ENCODE measurements at regions not wholly inside any gene's neighbourhood (a gene's known extent, or its start where the extent isn't known, plus 50 kb on each side); places are given as distances from the start of the nearest gene placed in this dataset.

- H4K20me1 ChIP-seq (ENCODE audit: insufficient read depth) = no peaks in the 10 kb centered on the region
- H3K9me3 ChIP-seq (ENCODE audit: low read length) = no peaks in the 10 kb centered on the region
- no peak overlapping the region for H3K9ac ChIP-seq (ENCODE audit: low read length)
- H3F3A ChIP-seq (ENCODE audit: insufficient read depth, low read length, poor library complexity, severe bottlenecking) = no peaks in the 10 kb centered on the region
- H3K27ac ChIP-seq (ENCODE audit: low read length) = no peak overlapping the region
- H3K4me3 ChIP-seq (ENCODE audit: low read length) = no peak overlapping the region
- no peak overlapping the region for H3K4me2 ChIP-seq (ENCODE audit: low read length)
- no peaks in the 10 kb centered on the region for H3K36me3 ChIP-seq (ENCODE audit: insufficient read depth, low read length)
- TF ChIP-seq CTCF (IDR thresholded peaks at IDR 0.05; ENCODE audit: poor library complexity, severe bottlenecking) (no peak), REST (IDR thresholded peaks at IDR 0.05; ENCODE audit: borderline replicate concordance) (no peak), EP300 (conservative IDR thresholded peaks at IDR 0.05; ENCODE audit: poor library complexity, severe bottlenecking) (no peak), SMC3 (conservative IDR thresholded peaks at IDR 0.05; ENCODE audit: poor library complexity) (no peak), MXI1 (conservative IDR thresholded peaks at IDR 0.05; ENCODE audit: poor library complexity, severe bottlenecking) (no peak), EZH2 (IDR thresholded peaks at IDR 0.05; ENCODE audit: borderline replicate concordance, insufficient read depth, low read length, poor library complexity, severe bottlenecking) (no peak), TAF1 (IDR thresholded peaks at IDR 0.05; ENCODE audit: low read depth) (no peak), RAD21 (conservative IDR thresholded peaks at IDR 0.05) (no peak), POLR2AphosphoS5 (IDR thresholded peaks at IDR 0.05) (no peak)
- no peaks in the 10 kb centered on the region for H3K27me3 ChIP-seq (ENCODE audit: insufficient read depth, low read depth, low read length)
- no peaks in the 10 kb centered on the region for H3K79me2 ChIP-seq (replicated peaks; ENCODE audit: insufficient read depth, low read length)
- no peak overlapping the region for H2AFZ ChIP-seq (ENCODE audit: low read depth, low read length)
- no peaks in the 10 kb centered on the region for H3K9me2 ChIP-seq (ENCODE audit: insufficient read depth, low read length)
Observed at GRCh38 chr12:42834062-42834461, 244.5 kb upstream of the PRICKLE1 start.

GRCh38 chr12:42828836-42829235, 239.3 kb upstream of the PRICKLE1 start:
- no peak overlapping the region for H3K27ac ChIP-seq (ENCODE audit: low read length)
- no peaks in the 10 kb centered on the region for H3K27me3 ChIP-seq (ENCODE audit: insufficient read depth, low read depth, low read length)
- H3K9me2 ChIP-seq (ENCODE audit: insufficient read depth, low read length) = no peaks in the 10 kb centered on the region
- H3K4me3 ChIP-seq (ENCODE audit: low read length) = no peak overlapping the region
- no peaks in the 10 kb centered on the region for H3F3A ChIP-seq (ENCODE audit: insufficient read depth, low read length, poor library complexity, severe bottlenecking)
- H3K79me2 ChIP-seq (replicated peaks; ENCODE audit: insufficient read depth, low read length) = no peaks in the 10 kb centered on the region
- no peaks in the 10 kb centered on the region for H3K36me3 ChIP-seq (ENCODE audit: insufficient read depth, low read length)
- TF ChIP-seq SMC3 (conservative IDR thresholded peaks at IDR 0.05; ENCODE audit: poor library complexity) (no peak), TAF1 (IDR thresholded peaks at IDR 0.05; ENCODE audit: low read depth) (no peak), RAD21 (conservative IDR thresholded peaks at IDR 0.05) (no peak), REST (IDR thresholded peaks at IDR 0.05; ENCODE audit: borderline replicate concordance) (no peak), CTCF (IDR thresholded peaks at IDR 0.05; ENCODE audit: poor library complexity, severe bottlenecking) (no peak), EP300 (conservative IDR thresholded peaks at IDR 0.05; ENCODE audit: poor library complexity, severe bottlenecking) (no peak), POLR2AphosphoS5 (IDR thresholded peaks at IDR 0.05) (no peak), MXI1 (conservative IDR thresholded peaks at IDR 0.05; ENCODE audit: poor library complexity, severe bottlenecking) (no peak), EZH2 (IDR thresholded peaks at IDR 0.05; ENCODE audit: borderline replicate concordance, insufficient read depth, low read length, poor library complexity, severe bottlenecking) (no peak)
- no peak overlapping the region for H2AFZ ChIP-seq (ENCODE audit: low read depth, low read length)
- no peak overlapping the region for H3K4me2 ChIP-seq (ENCODE audit: low read length)
- no peaks in the 10 kb centered on the region for H3K9me3 ChIP-seq (ENCODE audit: low read length)
- no peak overlapping the region for H3K9ac ChIP-seq (ENCODE audit: low read length)
- no peaks in the 10 kb centered on the region for H4K20me1 ChIP-seq (ENCODE audit: insufficient read depth)
